Tibial nerve (tissue), 4 donors: ENCODE measurements at regions not wholly inside any gene's neighbourhood (a gene's known extent, or its start where the extent isn't known, plus 50 kb on each side); places are given as distances from the start of the nearest gene placed in this dataset.

ENCODE experiments used
- EP300 ChIP-seq, 2 donors: sonication (generic); formaldehyde crosslinking; IDR thresholded peaks; one replicate each; pipeline ENCODE4 v1.6.1; 2017; ENCODE audit warnings: antibody characterized with exemption in 2 of 2, mild to moderate bottlenecking in 1 of 2
- POLR2A ChIP-seq, 2 donors: fragments of 450-650 bp; IDR thresholded peaks; one replicate each; pipeline ENCODE4 v1.6.1; 2017; ENCODE audit warnings: antibody characterized with exemption in 2 of 2, mild to moderate bottlenecking in 2 of 2, moderate library complexity in 2 of 2
- TF ChIP-seq, protein P1 (sequence below), 5 experiments: fragments of 200-600 bp in 3 of 5; fragments of 450-650 bp in 2 of 5; sonication (generic) in 3 of 5; IDR thresholded peaks; one replicate each; pipeline ENCODE4 v1.5.1; 2016 to 2019; ENCODE audit warnings: antibody characterized with exemption in 5 of 5, mild to moderate bottlenecking in 3 of 5, moderate library complexity in 2 of 5

DNA sequence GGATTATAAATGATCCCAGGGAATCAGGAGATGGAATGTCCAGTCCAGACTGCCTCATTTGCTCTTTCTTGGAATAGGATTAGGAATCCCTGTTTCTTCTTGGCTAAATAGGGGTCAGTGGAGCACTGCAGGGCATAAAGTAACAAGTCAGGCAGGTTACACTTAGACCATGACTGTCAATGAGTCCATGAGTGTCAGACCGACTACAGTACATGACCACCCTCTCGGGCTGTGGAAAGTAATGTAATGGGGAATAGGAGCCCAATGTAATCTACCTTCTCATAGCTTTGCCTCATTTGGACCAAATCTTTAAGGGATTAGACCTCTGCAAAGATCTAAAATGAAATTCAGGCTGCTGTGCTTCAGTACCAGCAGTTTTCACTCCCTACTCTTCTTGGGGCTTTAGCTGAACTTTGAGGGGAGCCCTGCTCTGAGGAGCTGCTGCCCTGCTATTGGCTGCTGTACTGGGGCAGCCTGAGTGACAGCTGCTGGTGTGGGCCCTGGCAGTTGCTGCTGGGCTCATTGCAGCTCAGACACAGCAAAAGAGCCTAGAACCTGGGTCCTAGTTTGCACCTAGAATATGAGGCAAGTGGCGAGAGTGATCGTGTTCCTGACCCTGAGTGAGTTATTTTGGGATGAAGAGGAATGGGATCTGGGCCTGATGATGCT, 62.2 kb upstream of the OR4E1 start:
- TF ChIP-seq, protein P1, sequence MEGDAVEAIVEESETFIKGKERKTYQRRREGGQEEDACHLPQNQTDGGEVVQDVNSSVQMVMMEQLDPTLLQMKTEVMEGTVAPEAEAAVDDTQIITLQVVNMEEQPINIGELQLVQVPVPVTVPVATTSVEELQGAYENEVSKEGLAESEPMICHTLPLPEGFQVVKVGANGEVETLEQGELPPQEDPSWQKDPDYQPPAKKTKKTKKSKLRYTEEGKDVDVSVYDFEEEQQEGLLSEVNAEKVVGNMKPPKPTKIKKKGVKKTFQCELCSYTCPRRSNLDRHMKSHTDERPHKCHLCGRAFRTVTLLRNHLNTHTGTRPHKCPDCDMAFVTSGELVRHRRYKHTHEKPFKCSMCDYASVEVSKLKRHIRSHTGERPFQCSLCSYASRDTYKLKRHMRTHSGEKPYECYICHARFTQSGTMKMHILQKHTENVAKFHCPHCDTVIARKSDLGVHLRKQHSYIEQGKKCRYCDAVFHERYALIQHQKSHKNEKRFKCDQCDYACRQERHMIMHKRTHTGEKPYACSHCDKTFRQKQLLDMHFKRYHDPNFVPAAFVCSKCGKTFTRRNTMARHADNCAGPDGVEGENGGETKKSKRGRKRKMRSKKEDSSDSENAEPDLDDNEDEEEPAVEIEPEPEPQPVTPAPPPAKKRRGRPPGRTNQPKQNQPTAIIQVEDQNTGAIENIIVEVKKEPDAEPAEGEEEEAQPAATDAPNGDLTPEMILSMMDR (IDR thresholded peaks at IDR 0.05) = no peak
- TF ChIP-seq EP300 (IDR thresholded peaks at IDR 0.05) (no peak), POLR2A (IDR thresholded peaks at IDR 0.05) (no peak)
